Heart left ventricle (tissue), 16 donors: ENCODE measurements at regions not wholly inside any gene's neighbourhood (a gene's known extent, or its start where the extent isn't known, plus 50 kb on each side); places are given as distances from the start of the nearest gene placed in this dataset.

Experiments
- ATAC-seq, 4 donors: fragments of 200-7000 bp; cut with Tn5 transposase; one replicate each; pipeline ENCODE4 v1.9.1; 2020 to 2022; ENCODE audit warnings: moderate library complexity in 4 of 4, mild to moderate bottlenecking in 3 of 4, moderate number of reproducible peaks in 1 of 4
- DNase-seq, 5 donors: peaks; one replicate each; pipeline ENCODE4 v3.0.0-alpha.2; 2020
- H3K27ac ChIP-seq, 12 donors: fragments of 200-600 bp; sonication (generic) in 4 of 12; one replicate each; pipeline versions ENCODE4 v1.5.0 to v1.8.0; 2016 to 2022; ENCODE audit warnings: mild to moderate bottlenecking in 2 of 12
- H3K27me3 ChIP-seq, 9 donors: fragments of 200-600 bp; sonication (generic) in 2 of 9; one replicate each; pipeline versions ENCODE4 v1.5.1 to v1.8.0; 2016 to 2022; ENCODE audit warnings: mild to moderate bottlenecking in 3 of 9
- H3K36me3 ChIP-seq, 9 donors: fragments of 200-600 bp; sonication (generic) in 2 of 9; one replicate each; pipeline versions ENCODE4 v1.5.0 to v1.8.0; 2018 to 2022; ENCODE audit warnings: mild to moderate bottlenecking in 2 of 9
- H3K4me1 ChIP-seq, 12 donors: fragments of 200-600 bp; sonication (generic) in 4 of 12; one replicate each; pipeline versions ENCODE4 v1.5.0 to v1.8.0; 2016 to 2022; ENCODE audit warnings: mild to moderate bottlenecking in 3 of 12
- H3K4me3 ChIP-seq, 12 donors: fragments of 200-600 bp; sonication (generic) in 4 of 12; one replicate each; pipeline versions ENCODE4 v1.5.0 to v1.8.0; 2017 to 2022; ENCODE audit warnings: mild to moderate bottlenecking in 9 of 12, moderate library complexity in 4 of 12
- H3K9me3 ChIP-seq, 12 donors: fragments of 200-600 bp; sonication (generic) in 4 of 12; one replicate each; pipeline versions ENCODE4 v1.5.0 to v1.8.0; 2016 to 2022; ENCODE audit warnings: mild to moderate bottlenecking in 1 of 12
- POLR2A ChIP-seq, 2 donors: fragments of 450-650 bp; IDR thresholded peaks; one replicate each; pipeline ENCODE4 v1.6.1; 2017; ENCODE audit warnings: antibody characterized with exemption in 2 of 2, mild to moderate bottlenecking in 2 of 2, moderate library complexity in 2 of 2
- WGBS, 4 donors: extraction: QIAGEN DNeasy Blood & Tissue Kit in 2 of 4; methylation state at CpG; one replicate each; pipeline versions ENCODE4 v1.1.5 to v1.1.7; 2013 to 2018; 5-methylcytosine and 5-hydroxymethylcytosine counted together
- intact Hi-C, 10 donors: fragments of 100-400 bp; cut with DNase I; formaldehyde crosslinking; loops; one replicate each; pipeline versions ENCODE4 v1.11.1 to v1.14.2; 2022
- TF ChIP-seq, protein P1 (sequence below), 12 donors: fragments of 200-600 bp; sonication (generic) in 4 of 12; IDR thresholded peaks; one replicate each; pipeline versions ENCODE4 v1.5.0 to v1.8.0; 2018 to 2022; ENCODE audit warnings: antibody characterized with exemption in 12 of 12, mild to moderate bottlenecking in 5 of 12
- donor health status: ischemic (EF 13 %, LVEDD 7.1; RV severe dilation, severe dysfunction).
- donor health status: healthy with polysubstance abuse.
- donor health status: DM: no; HTN: yes; CAD: no.
- donor health status: DM: no; HTN: no; CAD: no.
- donor health status: ischemic (EF 25% LVEDD 6.9; RV normal size, moderate dysfunction).
- donor health status: ischemic (EF 25% LVEDD 5.7; RV mildly dilated, moderate dysfunction).
- donor health status: healthy.
- donor health status: DM: yes; HTN: yes; CAD: no.
- donor health status: ischemic (EF 35%, LVEDD 5.7; RV mildly dilated, moderate dysfunction).
- donor health status: nonischemic (EF 11% LVEDD 7.7; RV severe dilation, severe dysfunction).
- donor health status: DM: yes; HTN: yes; CAD: no.
- donor health status: PGD.
- donor health status: ischemic (EF 29% LVEDD 5.4; RV normal size, mild dysfunction).
- donor health status: nonischemic (EF 23%, LVEDD 6.1; RV moderate dilation, normal function).

DNA sequence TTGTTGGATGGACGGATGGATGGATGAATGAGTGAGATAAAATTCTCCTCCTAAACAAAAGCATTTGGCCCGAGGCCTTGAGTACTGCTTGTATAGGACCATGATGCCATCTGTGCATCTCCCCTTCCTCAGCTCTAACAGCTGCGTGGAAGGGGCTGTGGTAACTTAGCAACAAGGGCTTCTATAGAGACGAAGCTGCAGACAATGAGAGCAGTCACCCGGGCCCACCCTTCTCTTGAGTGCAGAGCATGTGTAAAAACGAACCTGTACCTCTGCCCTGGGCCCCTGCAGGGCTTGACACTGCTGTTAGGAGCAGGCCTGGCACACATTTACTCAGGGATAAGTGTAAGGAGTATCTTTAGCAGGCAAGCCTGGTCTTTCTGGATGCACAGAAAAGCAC, 391.5 kb downstream of the CADM1 start:
- intact Hi-C loops: no loop called here
- 69 to 81% (median 71%) methylated on average over 5 to 6 of the region's 6 CpGs for WGBS, 4 donors

DNA sequence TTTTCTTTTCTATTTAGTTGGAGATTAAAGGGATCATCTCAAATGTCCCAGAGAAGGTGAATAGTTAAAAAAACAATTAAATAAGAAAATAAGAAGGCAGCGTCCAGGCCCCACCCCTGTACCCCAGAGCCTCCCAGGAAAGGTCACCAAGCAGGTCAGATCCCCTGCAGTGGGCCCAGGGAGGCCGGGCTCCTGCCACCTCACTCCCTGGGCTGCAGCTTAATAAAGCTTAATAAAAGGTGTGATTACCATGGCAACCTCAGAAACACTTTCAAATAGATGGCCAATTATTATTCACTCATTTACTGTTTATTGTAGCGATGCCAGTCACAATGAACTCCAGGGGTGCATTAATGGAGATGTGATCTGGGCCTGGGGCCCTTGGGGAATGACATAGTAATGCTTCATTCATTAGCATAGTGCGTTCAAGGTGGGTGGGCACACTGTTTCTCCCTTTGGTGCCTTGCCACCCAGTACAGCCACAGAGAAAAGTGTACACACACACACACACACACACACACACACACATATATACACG, 386.2 kb downstream of the CADM1 start:
- WGBS, 4 donors: 55 to 69% (median 65%) methylated on average over 5 of the region's 5 CpGs
- H3K36me3 ChIP-seq: no peaks in the 10 kb centered on the region
- no peak for DNase-seq
- intact Hi-C loops: no loop called here
- H3K27ac ChIP-seq: no peak overlapping the region
- no peaks in the 10 kb centered on the region for H3K27me3 ChIP-seq
- no peak for ATAC-seq
- H3K4me1 ChIP-seq: no peaks in the 10 kb centered on the region
- H3K4me3 ChIP-seq: no peak overlapping the region
- no peak for TF ChIP-seq POLR2A (IDR thresholded peaks at IDR 0.05)
- TF ChIP-seq, protein P1, sequence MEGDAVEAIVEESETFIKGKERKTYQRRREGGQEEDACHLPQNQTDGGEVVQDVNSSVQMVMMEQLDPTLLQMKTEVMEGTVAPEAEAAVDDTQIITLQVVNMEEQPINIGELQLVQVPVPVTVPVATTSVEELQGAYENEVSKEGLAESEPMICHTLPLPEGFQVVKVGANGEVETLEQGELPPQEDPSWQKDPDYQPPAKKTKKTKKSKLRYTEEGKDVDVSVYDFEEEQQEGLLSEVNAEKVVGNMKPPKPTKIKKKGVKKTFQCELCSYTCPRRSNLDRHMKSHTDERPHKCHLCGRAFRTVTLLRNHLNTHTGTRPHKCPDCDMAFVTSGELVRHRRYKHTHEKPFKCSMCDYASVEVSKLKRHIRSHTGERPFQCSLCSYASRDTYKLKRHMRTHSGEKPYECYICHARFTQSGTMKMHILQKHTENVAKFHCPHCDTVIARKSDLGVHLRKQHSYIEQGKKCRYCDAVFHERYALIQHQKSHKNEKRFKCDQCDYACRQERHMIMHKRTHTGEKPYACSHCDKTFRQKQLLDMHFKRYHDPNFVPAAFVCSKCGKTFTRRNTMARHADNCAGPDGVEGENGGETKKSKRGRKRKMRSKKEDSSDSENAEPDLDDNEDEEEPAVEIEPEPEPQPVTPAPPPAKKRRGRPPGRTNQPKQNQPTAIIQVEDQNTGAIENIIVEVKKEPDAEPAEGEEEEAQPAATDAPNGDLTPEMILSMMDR (IDR thresholded peaks at IDR 0.05): no peak
- no peaks in the 10 kb centered on the region for H3K9me3 ChIP-seq

More for the DNA sequence above, 391.5 kb downstream of the CADM1 start:
- Histone ChIP-seq H3K27me3 (no peaks in the 10 kb centered on the region), H3K4me1 (no peaks in the 10 kb centered on the region), H3K36me3 (no peaks in the 10 kb centered on the region), H3K9me3 (no peaks in the 10 kb centered on the region), H3K4me3 (no peak overlapping the region), H3K27ac (no peak overlapping the region)
- ATAC-seq: no peak
- no peak for DNase-seq
- no peak for TF ChIP-seq POLR2A (IDR thresholded peaks at IDR 0.05)
- TF ChIP-seq, protein P1 (IDR thresholded peaks at IDR 0.05): no peak

DNA sequence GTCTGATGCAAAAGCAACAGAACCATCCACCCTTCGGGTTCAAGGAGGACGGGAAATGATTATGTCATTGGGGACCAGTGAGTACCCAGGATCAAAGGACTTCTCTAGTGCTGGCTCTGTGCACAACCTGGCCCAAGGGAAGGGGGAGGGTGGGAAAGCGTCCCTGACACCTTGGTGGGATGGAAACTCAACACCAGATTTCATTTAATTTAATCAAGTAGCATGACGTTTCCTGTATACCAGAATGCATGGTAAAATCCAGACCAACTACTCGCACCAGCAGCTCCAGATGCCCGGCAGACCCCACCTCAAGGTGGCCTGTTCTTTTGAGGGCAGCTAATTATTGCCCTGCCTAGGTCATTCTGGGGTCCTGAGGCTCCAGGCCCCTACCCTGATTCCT, 385.1 kb downstream of the CADM1 start:
- Histone ChIP-seq H3K9me3 (no peaks in the 10 kb centered on the region), H3K27ac (no peak overlapping the region), H3K36me3 (no peaks in the 10 kb centered on the region), H3K27me3 (no peaks in the 10 kb centered on the region), H3K4me1 (no peaks in the 10 kb centered on the region), H3K4me3 (no peak overlapping the region)
- WGBS, 4 donors: 71 to 93% (median 83%) methylated on average over 3 to 6 of the region's 6 CpGs
- intact Hi-C loops: no loop called here
- DNase-seq (no peak), ATAC-seq (no peak)
- TF ChIP-seq POLR2A (IDR thresholded peaks at IDR 0.05): no peak
- TF ChIP-seq, protein P1 (IDR thresholded peaks at IDR 0.05): no peak
